Activated CD4-positive, alpha-beta T cell treated with anti-CD3 and anti-CD28 coated beads, Interleukin-2, amount 50 U/mL, for 1 hour (primary cell): ENCODE measurements at regions not wholly inside any gene's neighbourhood (a gene's known extent, or its start where the extent isn't known, plus 50 kb on each side); places are given as distances from the start of the nearest gene placed in this dataset.
A peak's percentile ranks its signal among the peaks of the same experiment; 100 is the strongest.

Experiments used
- DNase-seq: peaks from one replicate; pipeline ENCODE4 v3.0.0-alpha.2; 2020

DNA sequence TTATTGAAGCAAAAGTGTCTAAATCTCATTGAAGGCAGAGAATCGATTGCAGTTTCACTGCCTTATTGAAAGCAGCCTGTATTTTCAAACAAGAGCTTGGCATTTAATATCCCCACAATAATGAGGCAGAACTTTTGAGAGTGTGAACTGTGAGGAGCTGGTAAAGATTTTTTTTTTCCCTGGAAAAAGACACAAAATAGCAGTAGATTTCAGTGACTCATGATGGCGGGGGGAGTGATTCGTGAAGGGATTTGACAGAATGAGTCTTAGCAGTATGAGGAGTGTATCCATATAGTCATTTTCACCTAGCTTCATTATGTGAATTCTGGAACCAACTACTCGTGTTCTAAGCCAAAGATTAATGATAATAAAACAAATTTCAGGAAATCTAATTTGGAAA is 242.9 kb downstream of the ARL6IP6 start:
- no peak for DNase-seq

- no peak for DNase-seq
Measured at GRCh38 chr2:152950126-152950525, 231.7 kb downstream of the ARL6IP6 start.

DNA sequence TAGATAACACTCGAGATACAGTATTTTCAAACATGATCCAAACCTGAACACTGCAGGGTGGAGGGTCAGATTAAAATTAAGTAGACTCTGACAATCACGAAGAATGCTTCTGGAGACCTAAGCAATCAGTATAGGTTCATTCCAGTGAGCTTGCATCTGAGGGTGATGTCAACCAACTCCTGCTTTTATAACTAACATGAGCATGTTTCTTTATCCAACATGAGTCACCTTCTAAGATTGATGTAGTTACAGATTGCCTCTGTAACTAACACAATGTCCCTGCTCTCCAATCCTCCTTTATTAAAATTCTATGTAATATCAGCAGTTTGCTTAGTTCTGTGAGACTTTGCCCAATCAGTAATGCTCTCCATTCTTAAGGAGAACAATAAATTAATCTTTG is 225.7 kb downstream of the ARL6IP6 start:
- no peak for DNase-seq

- DNase-seq: no peak
Measured at GRCh38 chr2:152942940-152943440, 224.6 kb downstream of the ARL6IP6 start.

DNA sequence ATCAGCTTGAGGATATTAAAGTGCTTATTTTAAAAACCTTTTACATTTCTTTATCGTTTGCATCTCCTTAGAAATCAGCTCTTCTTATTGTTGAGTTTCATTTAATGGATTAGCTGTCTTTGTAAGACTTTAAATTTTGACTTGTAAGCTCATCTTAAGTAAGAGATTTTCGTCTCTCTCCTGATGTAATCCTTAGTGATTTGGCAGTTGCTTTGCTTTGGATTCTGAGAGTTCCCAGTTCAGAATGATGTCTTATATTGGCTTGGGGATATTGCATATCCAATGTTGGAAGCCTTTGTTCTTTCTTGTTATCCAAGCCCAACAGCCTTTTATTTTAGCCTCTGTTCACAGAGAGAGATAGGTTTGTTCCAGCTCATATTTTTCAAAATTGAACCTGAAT is 212.1 kb downstream of the ARL6IP6 start:
- no peak for DNase-seq

GRCh38 chr2:152929628-152930027 is 211.2 kb downstream of the ARL6IP6 start:
- no peak for DNase-seq

GRCh38 chr2:152925547-152926448 is 207.4 kb downstream of the ARL6IP6 start:
- DNase-seq: peak; percentile 24

DNA sequence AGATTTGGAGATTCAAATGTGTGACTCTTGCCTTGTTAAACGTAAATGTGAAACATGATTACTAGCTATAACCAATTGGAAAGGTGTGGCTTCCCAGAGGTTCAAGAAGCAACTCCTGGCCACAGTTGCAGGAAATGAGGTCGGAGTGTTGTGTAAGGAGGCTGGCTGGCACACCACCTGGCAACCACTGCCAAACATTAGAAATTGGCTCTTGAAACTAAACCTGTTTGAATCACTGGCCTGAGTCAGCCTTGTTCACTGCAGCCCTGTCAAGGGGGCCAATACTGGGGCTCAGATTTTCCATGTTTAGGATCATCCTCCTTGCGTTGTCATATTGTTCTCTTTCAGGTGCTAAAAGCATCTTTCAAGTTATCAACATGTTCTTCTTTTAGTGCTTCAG is 206.3 kb downstream of the ARL6IP6 start:
- DNase-seq: no peak

- no peak for DNase-seq
Measured at GRCh38 chr2:152924219-152924618, 205.8 kb downstream of the ARL6IP6 start.

GRCh38 chr2:152920846-152921245 is 202.4 kb downstream of the ARL6IP6 start:
- DNase-seq: no peak

GRCh38 chr2:152910970-152911369 is 192.6 kb downstream of the ARL6IP6 start:
- no peak for DNase-seq

GRCh38 chr2:152907046-152907445 is 188.6 kb downstream of the ARL6IP6 start:
- no peak for DNase-seq

- no peak for DNase-seq
Measured at GRCh38 chr2:152894051-152894450, 175.6 kb downstream of the ARL6IP6 start.

DNA sequence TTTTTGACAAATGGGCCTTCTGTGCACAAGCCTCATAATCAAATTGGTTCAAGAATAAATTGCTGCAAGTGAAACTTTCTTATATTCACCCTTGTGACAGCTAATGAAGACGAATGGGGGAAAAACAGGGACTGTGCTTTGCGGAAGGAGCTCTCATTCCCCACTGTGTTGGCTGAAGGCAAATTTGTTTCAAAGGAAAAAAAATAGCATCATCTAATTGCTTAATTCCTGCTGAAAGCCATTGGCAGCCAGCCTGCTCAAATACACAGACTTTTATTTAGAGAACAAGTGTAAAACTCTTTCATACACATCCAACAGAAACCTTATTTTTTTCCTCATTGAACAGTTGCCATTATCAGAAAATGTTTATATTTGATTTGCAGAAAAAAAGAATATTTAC is 172.3 kb downstream of the ARL6IP6 start:
- DNase-seq: no peak

DNA sequence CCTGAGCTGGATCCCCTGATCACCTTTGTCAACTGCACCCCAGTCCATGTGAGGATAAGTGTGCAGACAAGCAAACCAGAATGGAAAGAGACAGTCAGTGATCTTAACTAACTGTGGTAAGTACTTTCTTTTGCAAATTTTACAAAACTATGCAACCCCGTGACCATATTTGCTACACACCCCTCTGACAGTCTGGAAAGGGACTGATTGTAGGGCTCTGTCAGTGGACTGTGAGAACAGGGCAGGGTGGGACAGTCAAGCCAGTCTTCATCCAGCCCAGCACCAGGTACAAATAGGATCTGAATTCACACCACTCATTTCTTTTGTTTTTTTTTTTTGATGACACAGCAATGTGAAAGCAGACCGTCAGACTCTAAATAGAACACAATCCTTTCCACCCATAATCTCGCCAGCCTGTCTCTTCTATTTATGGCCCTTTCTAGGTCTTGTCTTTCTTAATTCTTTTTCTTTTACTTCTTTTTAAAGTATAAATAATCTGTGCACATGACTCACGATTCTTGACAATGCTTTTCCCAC is 165.6 kb downstream of the ARL6IP6 start:
- DNase-seq: no peak

GRCh38 chr2:152881527-152881926 is 163.1 kb downstream of the ARL6IP6 start:
- DNase-seq: no peak

- DNase-seq: no peak
Measured at GRCh38 chr2:152879275-152879674, 160.9 kb downstream of the ARL6IP6 start.

DNA sequence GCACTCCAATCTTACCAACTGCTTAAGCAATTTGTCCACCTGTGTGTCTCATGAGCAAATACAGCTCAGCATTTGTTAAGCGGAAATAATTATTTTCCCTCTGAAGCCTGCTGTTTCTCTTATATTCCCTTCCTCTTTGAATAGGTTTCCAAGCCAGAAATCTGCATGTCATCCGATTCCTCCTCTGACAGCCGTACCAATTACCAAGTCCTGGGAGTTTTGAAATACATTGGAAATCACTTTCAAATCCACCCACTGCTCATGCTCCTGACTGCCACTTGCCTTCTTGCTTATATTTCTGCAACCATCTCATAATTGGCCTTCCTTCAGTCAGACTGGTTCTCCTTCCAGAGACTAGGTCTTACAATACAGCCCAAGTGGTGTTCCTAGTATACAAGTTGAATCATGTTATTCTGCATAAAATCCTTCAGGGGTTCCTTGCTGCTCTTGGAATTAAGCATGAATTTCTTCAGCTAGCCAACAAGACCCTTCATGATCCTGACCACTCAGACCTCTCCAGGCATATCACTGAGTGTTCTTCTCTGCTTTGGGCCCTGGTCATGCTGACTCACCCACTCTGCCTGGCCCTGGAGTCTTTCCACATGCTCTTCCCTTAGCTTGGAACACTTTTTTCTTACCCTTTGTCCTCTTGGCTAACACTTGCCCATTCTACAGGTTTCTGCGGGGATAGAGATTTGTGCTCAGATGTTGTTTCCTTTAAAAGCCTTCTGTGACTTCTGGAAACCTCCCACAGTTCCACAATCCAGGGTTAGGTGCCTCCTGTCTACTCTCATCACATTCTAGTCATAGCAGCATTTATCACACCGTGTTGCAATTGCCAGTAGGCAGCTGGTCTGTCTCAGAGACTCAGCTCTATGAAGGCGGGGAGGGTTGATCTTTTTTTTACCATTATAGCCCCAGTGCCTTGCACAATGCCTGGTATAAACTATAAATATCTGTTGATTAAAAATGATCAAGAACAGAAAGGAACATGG is 157.6 kb downstream of the ARL6IP6 start:
- DNase-seq: no peak

DNA sequence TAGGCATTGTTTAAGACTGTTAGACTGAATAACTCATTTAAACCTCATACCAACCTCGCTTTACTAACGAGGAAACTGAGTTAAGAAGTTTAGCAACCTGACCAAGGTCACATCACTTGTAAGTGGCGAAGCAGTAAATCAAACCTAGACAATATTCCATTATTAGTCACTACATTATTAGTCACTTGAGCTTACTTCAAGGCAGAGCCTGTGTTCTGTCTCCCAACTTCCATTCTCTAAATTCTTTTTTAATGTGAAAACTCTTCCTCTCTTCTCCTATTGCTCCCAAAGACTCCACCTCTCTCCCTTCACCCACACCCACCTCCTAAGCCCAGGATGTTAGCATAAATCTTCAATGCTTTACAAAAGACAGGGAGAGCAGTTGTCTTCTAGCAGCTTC is 156.5 kb downstream of the ARL6IP6 start:
- DNase-seq: no peak

DNA sequence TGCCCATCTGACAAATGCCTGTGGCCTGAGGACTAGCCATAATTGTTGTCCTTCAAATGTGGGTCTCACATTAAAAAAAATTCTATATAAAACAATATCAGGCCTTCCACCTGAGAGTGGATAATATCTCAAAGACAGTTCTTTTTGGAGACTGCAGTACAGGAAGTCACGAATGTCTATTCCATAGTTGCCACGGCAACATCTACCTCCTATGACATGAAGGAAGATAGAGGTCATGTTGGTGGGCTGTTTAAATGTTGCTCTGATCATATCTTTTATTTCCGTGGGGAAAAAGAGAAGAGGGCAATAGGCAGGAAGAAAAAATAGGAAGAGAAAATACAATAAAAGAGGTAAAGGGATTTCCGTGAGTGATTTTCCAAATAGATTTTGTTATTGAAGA is 151.8 kb downstream of the ARL6IP6 start:
- DNase-seq: no peak

DNA sequence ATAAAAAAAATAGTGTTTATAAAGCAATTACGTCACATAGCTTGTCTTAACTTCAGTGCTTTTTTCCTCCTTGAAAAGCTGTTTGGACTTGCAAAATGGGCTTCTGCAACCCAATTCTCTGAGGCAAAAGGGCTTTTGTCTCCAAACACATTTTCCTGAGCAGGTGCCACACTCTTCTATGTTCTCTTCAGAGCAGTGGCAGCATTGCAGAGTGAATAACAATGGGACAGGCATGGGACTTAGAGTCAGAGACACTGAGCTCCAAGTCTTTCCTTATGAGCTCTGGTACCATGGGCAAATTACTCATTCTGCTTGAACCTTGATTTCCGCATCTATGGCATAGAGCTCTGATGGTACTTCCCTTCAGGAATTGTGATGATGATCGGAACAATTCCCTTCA is 149.0 kb downstream of the ARL6IP6 start:
- no peak for DNase-seq

- no peak for DNase-seq
Measured at GRCh38 chr2:152864601-152865149, 146.3 kb downstream of the ARL6IP6 start.

DNA sequence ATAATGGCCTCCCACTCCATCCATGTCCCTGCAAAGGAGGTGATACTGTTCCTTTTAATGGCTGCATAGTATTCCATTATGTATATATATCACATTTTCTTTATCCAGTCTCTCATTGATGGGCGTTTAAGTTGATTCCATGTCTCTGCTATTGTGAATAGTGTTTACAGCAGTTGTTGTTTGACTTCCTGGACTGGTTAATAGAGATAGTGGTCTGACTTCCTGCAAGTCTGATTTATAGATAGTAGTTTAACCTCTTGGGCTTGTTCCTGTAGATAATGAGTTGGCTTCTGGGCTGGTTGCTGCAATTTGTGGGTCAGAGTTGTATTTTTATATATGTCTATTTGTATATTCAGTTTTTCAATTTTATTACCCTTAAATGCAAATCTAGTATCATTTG is 145.4 kb downstream of the ARL6IP6 start:
- no peak for DNase-seq
